K562 (cell line): ENCODE measurements at regions not wholly inside any gene's neighbourhood (a gene's known extent, or its start where the extent isn't known, plus 50 kb on each side); places are given as distances from the start of the nearest gene placed in this dataset.

ENCODE experiments used
- ATAC-seq: fragments of 200-7000 bp; cut with Tn5 transposase; 3 replicates; pipeline ENCODE4 v1.9.1; 2020; ENCODE audit warnings: moderate library complexity
- BruUV-seq: library from RNA; stranded (reverse); fragments of 400-500 nt; replicated peaks from 2 replicates; lab custom pipeline; 2021; lab: Mats Ljungman, UMichigan
- CTCF ChIA-PET: fragments of 300-600 bp; formaldehyde crosslinking; extraction: SDS; loops from one replicate; lab custom pipeline; 2021; ENCODE audit warnings: low intra/inter-chr PET ratio; lab: Yijun Ruan, JAX
- POLR2A ChIA-PET: fragments of 300-600, 350-650 bp; sonication (Branson Sonifier 250); formaldehyde crosslinking; extraction: SDS; loops from one replicate; lab custom pipeline; 2021; ENCODE audit warnings: antibody characterized with exemption, inconsistent platforms; lab: Yijun Ruan, JAX
- DNase-seq, 4 experiments: peaks; one replicate each; pipeline versions ENCODE4 v3.0.0 to v3.0.0-alpha.2; 2011 to 2018; ENCODE audit warnings: low spot score in 3 of 4, mixed read lengths in 3 of 4; ENCODE audit errors: extremely low read depth in 1 of 4
- FAIRE-seq: peaks from 2 replicates; lab custom pipeline; 2011; peaks lifted over from hg19 to GRCh38; lab: Jason Lieb, UNC
- H2AFZ ChIP-seq: 2 replicates; pipeline ENCODE4 v1.6.0; 2011; ENCODE audit warnings: low read depth, low read length, control low read depth, inconsistent platforms
- H3K27ac ChIP-seq: fragments of 200-600 bp; 3 replicates; pipeline ENCODE4 v1.8.0; 2011; ENCODE audit warnings: low read depth, mild to moderate bottlenecking, control low read depth, inconsistent platforms, low read length, moderate library complexity, mixed read lengths; ENCODE audit errors: extremely low read depth
- H3K27me3 ChIP-seq, 2 experiments: fragments of 300-600 bp in 1 of 2; 2 replicates in 1 of 2; 3 replicates in 1 of 2; pipeline versions ENCODE4 v1.6.0 to v1.8.0; 2011; ENCODE audit warnings: inconsistent platforms in 2 of 2, low read length in 2 of 2, mild to moderate bottlenecking in 1 of 2, mixed read lengths in 1 of 2, moderate library complexity in 1 of 2; ENCODE audit not compliant: control insufficient read depth in 2 of 2, insufficient read depth in 2 of 2
- H3K36me3 ChIP-seq: fragments of 300-600 bp; 3 replicates; pipeline ENCODE4 v1.8.0; 2011; ENCODE audit warnings: mild to moderate bottlenecking, low read length, inconsistent platforms; ENCODE audit not compliant: control insufficient read depth, insufficient read depth
- H3K4me1 ChIP-seq, 2 experiments: fragments of 200-600 bp in 1 of 2; replicated peaks in 1 of 2; 2 replicates in 1 of 2; 3 replicates in 1 of 2; pipeline versions ENCODE4 v1.5.1 to v1.8.0; 2011; ENCODE audit warnings: inconsistent platforms in 2 of 2, low read length in 2 of 2, mild to moderate bottlenecking in 1 of 2, mixed read lengths in 1 of 2, moderate library complexity in 1 of 2; ENCODE audit not compliant: control insufficient read depth in 2 of 2, insufficient read depth in 2 of 2
- H3K4me2 ChIP-seq: 2 replicates; pipeline ENCODE4 v1.6.1; 2011; ENCODE audit warnings: low read length, control low read depth, inconsistent platforms, mixed read lengths; ENCODE audit not compliant: insufficient read depth
- H3K4me3 ChIP-seq: fragments of 200-600 bp; sonication (generic), shearing (Covaris generic); 2 replicates; pipeline ENCODE4 v1.5.1; 2016; ENCODE audit warnings: control low read depth, inconsistent platforms
- H3K79me2 ChIP-seq: fragments of 200-600 bp; 3 replicates; pipeline ENCODE4 v1.8.0; 2011; ENCODE audit warnings: low read length, inconsistent platforms; ENCODE audit not compliant: control insufficient read depth, insufficient read depth
- H3K9ac ChIP-seq, 2 experiments: 2 replicates each; pipeline versions ENCODE4 v1.6.0 to v1.6.1; 2011; ENCODE audit warnings: low read depth in 2 of 2, low read length in 2 of 2, control low read depth in 1 of 2, inconsistent platforms in 1 of 2, mild to moderate bottlenecking in 1 of 2, mixed read lengths in 1 of 2; ENCODE audit not compliant: insufficient read depth in 1 of 2
- H3K9me1 ChIP-seq: one replicate; pipeline ENCODE4 v1.6.0; 2011; ENCODE audit warnings: inconsistent platforms, mild to moderate bottlenecking, low read length, moderate library complexity; ENCODE audit not compliant: control insufficient read depth, insufficient read depth
- H3K9me3 ChIP-seq: replicated peaks from 2 replicates; pipeline ENCODE4 v1.5.1; 2011; ENCODE audit warnings: low read depth, low read length, inconsistent platforms; ENCODE audit not compliant: control insufficient read depth, insufficient read depth
- H4K20me1 ChIP-seq: replicated peaks from 2 replicates; pipeline ENCODE4 v1.6.1; 2011; ENCODE audit warnings: low read length, inconsistent platforms, mixed read lengths; ENCODE audit not compliant: control insufficient read depth, insufficient read depth
- BACH1 ChIP-seq: fragments of 200-800 bp; sonication (Bioruptor generic); IDR thresholded peaks from 2 replicates; pipeline ENCODE4 v1.6.1; 2016; ENCODE audit warnings: missing genetic modification characterization, missing compliant biosample characterization
- BCL6 ChIP-seq: fragments of 250-450 bp; sonication (Bioruptor Pico); IDR thresholded peaks from 2 replicates; pipeline ENCODE4 v1.4.0; 2020
- DACH1 ChIP-seq: fragments of 450-650 bp; IDR thresholded peaks from 2 replicates; pipeline ENCODE4 v1.6.1; 2018; ENCODE audit not compliant: partially characterized antibody
- ETV6 ChIP-seq, 3 experiments: fragments of 150-350 bp in 1 of 3; sonication (generic) in 1 of 3; formaldehyde crosslinking in 1 of 3; IDR thresholded peaks; 2 replicates each; pipeline versions ENCODE4 v1.6.1 to v1.8.0; 2014 to 2022; ENCODE audit warnings: borderline replicate concordance in 2 of 3, low read depth in 2 of 3, antibody characterized with exemption in 1 of 3, low read length in 1 of 3, mild to moderate bottlenecking in 1 of 3, missing genetic modification reagents in 1 of 3
- FOXA1 ChIP-seq: fragments of 450-650 bp; IDR thresholded peaks from 2 replicates; pipeline ENCODE4 v1.6.1; 2016; ENCODE audit warnings: mild to moderate bottlenecking, borderline replicate concordance
- HDAC3 ChIP-seq: fragments of 450-650 bp; IDR thresholded peaks from 2 replicates; pipeline ENCODE4 v1.6.1; 2018; ENCODE audit warnings: borderline replicate concordance, mild to moderate bottlenecking, moderate library complexity; ENCODE audit not compliant: partially characterized antibody
- HEY1 ChIP-seq: fragments of 250-450 bp; sonication (Bioruptor Pico); IDR thresholded peaks from 2 replicates; pipeline ENCODE4 v1.5.0; 2020; ENCODE audit warnings: mild to moderate bottlenecking, moderate library complexity, borderline replicate concordance
- HMG20A ChIP-seq: fragments of 450-650 bp; formaldehyde crosslinking; conservative IDR thresholded peaks from 2 replicates; pipeline ENCODE4 v1.4.0; 2020; ENCODE audit warnings: mild to moderate bottlenecking, mixed read lengths
- MLX ChIP-seq, 2 experiments: fragments of 450-650 bp in 1 of 2; sonication (generic) in 1 of 2; formaldehyde crosslinking; conservative IDR thresholded peaks; 2 replicates each; pipeline versions ENCODE4 v1.4.0 to v1.8.1; 2020 to 2022; ENCODE audit warnings: mild to moderate bottlenecking in 1 of 2, missing genetic modification reagents in 1 of 2
- SMAD3 ChIP-seq: fragments of 450-650 bp; formaldehyde crosslinking; conservative IDR thresholded peaks from 2 replicates; pipeline ENCODE4 v1.4.0; 2020; ENCODE audit warnings: mild to moderate bottlenecking
- SP1 ChIP-seq: sonication (generic); formaldehyde crosslinking; IDR thresholded peaks from 2 replicates; pipeline ENCODE4 v1.8.1; 2022; ENCODE audit warnings: mild to moderate bottlenecking, missing genetic modification reagents
- SRSF9 ChIP-seq: fragments of 200-400 bp; formaldehyde crosslinking; IDR thresholded peaks from 2 replicates; pipeline ENCODE4 v1.6.1; 2017; ENCODE audit warnings: low read depth, low read length, borderline replicate concordance
- ZNF77 ChIP-seq: fragments of 250-450 bp; sonication (Bioruptor Pico); IDR thresholded peaks from 2 replicates; pipeline ENCODE4 v1.5.0; 2020
- WGBS: fragments of 100-300 bp; shearing (Covaris generic); methylation state at CpG from one replicate; pipeline ENCODE4 v1.1.6; 2016; ENCODE audit warnings: low coverage, mixed read lengths; ENCODE audit not compliant: insufficient coverage; ENCODE audit errors: missing lambda C conversion rate; 5-methylcytosine and 5-hydroxymethylcytosine counted together
- in situ Hi-C: fragments of 300-500 bp; cut with MboI; formaldehyde crosslinking; loops from 4 replicates; pipeline ENCODE4 v1.15.0; 2018; ENCODE audit warnings: inconsistent platforms, mixed read lengths
- intact Hi-C: fragments of 100-400 bp; cut with micrococcal nuclease; formaldehyde crosslinking; loops from 2 replicates; pipeline ENCODE4 v1.14.2; 2022

GRCh38 chr1:94607398-94607797 lies 65.8 kb upstream of the F3 start:
- intact Hi-C loops (loop anchor here (10.0 kb wide), 1 partner anchor 197 kb away; no protein-coding TSS in a partner anchor), in situ Hi-C loops (no loop called here)
- Histone ChIP-seq H2AFZ (no peak overlapping the region), H3K9ac (no peak overlapping the region), H3K4me1 (peaks cover 0 to 11% of the 10 kb centered on the region in 2 experiments; a peak in 2 of 5 replicates), H3K27ac (no peak overlapping the region), H3K4me2 (no peak overlapping the region), H4K20me1 (no peaks in the 10 kb centered on the region), H3K36me3 (no peaks in the 10 kb centered on the region), H3K4me3 (no peak overlapping the region), H3K27me3 (peaks cover 0 to 4% of the 10 kb centered on the region in 2 experiments; a peak in 2 of 5 replicates), H3K9me3 (no peaks in the 10 kb centered on the region), H3K9me1 (no peaks in the 10 kb centered on the region), H3K79me2 (no peaks in the 10 kb centered on the region)
- TF ChIP-seq DACH1, result no peak
- no peak for TF ChIP-seq SRSF9
- TF ChIP-seq SMAD3 (CRISPR knock-in tag), result no peak
- TF ChIP-seq HDAC3, result no peak
- TF ChIP-seq BCL6 (CRISPR knock-in tag), result no peak
- no peak for TF ChIP-seq SP1
- TF ChIP-seq ETV6 (IDR thresholded peaks at IDR 0.05; ENCODE audit: borderline replicate concordance in 1 of 2, low read depth in 2 of 2, low read length in 1 of 2), result no peak
- TF ChIP-seq ETV6 (CRISPR knock-in tag; IDR thresholded peaks at IDR 0.05; ENCODE audit: borderline replicate concordance), result no peak
- TF ChIP-seq HEY1, result no peak
- no peak for TF ChIP-seq MLX (CRISPR knock-in tag; conservative IDR thresholded peaks at IDR 0.05)
- no peak for TF ChIP-seq ZNF77 (CRISPR knock-in tag)
- no peak for TF ChIP-seq FOXA1
- no peak for TF ChIP-seq HMG20A (CRISPR knock-in tag)
- no peak for TF ChIP-seq BACH1 (tag)
- BruUV-seq, result no TSS peak
- DNase-seq, result no peak
- POLR2A ChIA-PET, result no interaction called here
- CTCF ChIA-PET, result interaction anchor here (0.6 kb wide), 1 partner anchor 1040 kb away, joined by 3 read pairs; no protein-coding TSS in a partner anchor
- no peak for ATAC-seq
- 14% methylated on average over 4 of the region's 4 CpGs for WGBS
- FAIRE-seq, result no peak
